ENCODE measurements at regions not wholly inside any gene's neighbourhood (a gene's known extent, or its start where the extent isn't known, plus 50 kb on each side); places are given as distances from the start of the nearest gene placed in this dataset.

GRCh38 chr20:39857187-39857586 lies 831.8 kb downstream of the MAFB start:
- FAIRE-seq (no peak), DNase-seq (ENCODE audit: insufficient read length, low spot score) (no peak)
- TF ChIP-seq, protein P1, sequence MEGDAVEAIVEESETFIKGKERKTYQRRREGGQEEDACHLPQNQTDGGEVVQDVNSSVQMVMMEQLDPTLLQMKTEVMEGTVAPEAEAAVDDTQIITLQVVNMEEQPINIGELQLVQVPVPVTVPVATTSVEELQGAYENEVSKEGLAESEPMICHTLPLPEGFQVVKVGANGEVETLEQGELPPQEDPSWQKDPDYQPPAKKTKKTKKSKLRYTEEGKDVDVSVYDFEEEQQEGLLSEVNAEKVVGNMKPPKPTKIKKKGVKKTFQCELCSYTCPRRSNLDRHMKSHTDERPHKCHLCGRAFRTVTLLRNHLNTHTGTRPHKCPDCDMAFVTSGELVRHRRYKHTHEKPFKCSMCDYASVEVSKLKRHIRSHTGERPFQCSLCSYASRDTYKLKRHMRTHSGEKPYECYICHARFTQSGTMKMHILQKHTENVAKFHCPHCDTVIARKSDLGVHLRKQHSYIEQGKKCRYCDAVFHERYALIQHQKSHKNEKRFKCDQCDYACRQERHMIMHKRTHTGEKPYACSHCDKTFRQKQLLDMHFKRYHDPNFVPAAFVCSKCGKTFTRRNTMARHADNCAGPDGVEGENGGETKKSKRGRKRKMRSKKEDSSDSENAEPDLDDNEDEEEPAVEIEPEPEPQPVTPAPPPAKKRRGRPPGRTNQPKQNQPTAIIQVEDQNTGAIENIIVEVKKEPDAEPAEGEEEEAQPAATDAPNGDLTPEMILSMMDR (IDR thresholded peaks at IDR 0.05; ENCODE audit: insufficient read depth, missing control alignments) = no peak

GRCh38 chr20:39855799-39856198 lies 833.2 kb downstream of the MAFB start:
- no peak for FAIRE-seq
- TF ChIP-seq, protein P1 (IDR thresholded peaks at IDR 0.05; ENCODE audit: insufficient read depth, missing control alignments) = no peak
- DNase-seq (ENCODE audit: insufficient read length, low spot score) = no peak

- DNase-seq (ENCODE audit: insufficient read length, low spot score) (no peak), FAIRE-seq (no peak)
- TF ChIP-seq, protein P1 (IDR thresholded peaks at IDR 0.05; ENCODE audit: insufficient read depth, missing control alignments) = no peak
These were observed 834.0 kb downstream of the MAFB start for GRCh38 chr20:39855056-39855455.

DNA sequence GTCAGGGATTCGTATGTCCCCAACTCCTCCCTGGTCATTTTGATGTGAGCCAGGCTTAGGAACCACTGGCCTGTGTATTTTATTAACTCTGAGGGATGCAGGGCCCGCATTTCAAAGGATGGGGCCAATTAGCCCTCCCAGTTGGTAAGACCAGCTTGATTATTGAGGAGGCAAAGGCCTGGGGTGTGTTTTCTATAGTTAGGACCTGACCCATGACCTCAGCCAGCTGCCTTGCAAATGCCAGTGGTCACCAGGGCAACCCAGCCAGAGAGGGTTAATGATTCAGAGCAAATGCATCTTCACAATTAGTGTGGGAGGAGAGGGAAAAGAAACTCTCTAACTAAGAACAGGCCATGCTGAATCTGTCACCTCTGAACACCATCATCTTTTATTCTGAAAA lies 835.4 kb downstream of the MAFB start:
- no peak for FAIRE-seq
- DNase-seq (ENCODE audit: insufficient read length, low spot score) = no peak
- TF ChIP-seq, protein P1 (IDR thresholded peaks at IDR 0.05; ENCODE audit: insufficient read depth, missing control alignments) = no peak

- DNase-seq (ENCODE audit: insufficient read length, low spot score) = no peak
- TF ChIP-seq, protein P1 (IDR thresholded peaks at IDR 0.05; ENCODE audit: insufficient read depth, missing control alignments) = no peak
- FAIRE-seq = no peak
These were observed 836.0 kb downstream of the MAFB start for GRCh38 chr20:39853050-39853449.

- TF ChIP-seq, protein P1 (IDR thresholded peaks at IDR 0.05; ENCODE audit: insufficient read depth, missing control alignments) = no peak
- DNase-seq (ENCODE audit: insufficient read length, low spot score) (no peak), FAIRE-seq (no peak)
These were observed 837.6 kb downstream of the MAFB start for GRCh38 chr20:39851459-39851858.

DNA sequence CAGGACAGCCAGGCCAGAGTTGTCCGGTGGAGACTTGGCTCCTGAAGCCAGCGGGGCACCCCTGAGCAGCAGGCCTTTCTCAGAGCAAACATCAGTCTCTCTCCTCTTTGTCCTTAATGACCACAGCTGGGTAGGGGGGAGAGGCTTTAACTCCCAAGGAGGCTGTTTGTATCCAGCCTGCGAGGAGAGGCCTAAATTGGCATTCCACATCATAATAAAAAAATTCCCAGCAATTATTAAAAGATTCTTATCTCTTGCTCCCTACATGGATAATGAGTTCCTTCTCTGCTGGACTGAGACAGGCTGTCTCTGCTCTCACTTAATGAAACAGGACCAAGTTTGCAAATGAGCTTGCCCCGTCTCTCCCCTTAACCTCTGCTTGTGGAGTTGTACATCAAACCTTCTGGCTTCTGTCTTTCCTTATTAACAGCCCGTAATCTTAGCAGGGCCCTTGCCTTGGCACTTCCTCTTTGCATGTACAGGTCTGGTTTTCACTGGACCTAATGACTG lies 838.2 kb downstream of the MAFB start:
- TF ChIP-seq, protein P1 (IDR thresholded peaks at IDR 0.05; ENCODE audit: insufficient read depth, missing control alignments) = no peak
- DNase-seq (ENCODE audit: insufficient read length, low spot score) = no peak
- no peak for FAIRE-seq

Data from D721Med (cell line).